Esophagus muscularis mucosa (tissue), 4 donors: ENCODE measurements at regions not wholly inside any gene's neighbourhood (a gene's known extent, or its start where the extent isn't known, plus 50 kb on each side); places are given as distances from the start of the nearest gene placed in this dataset.

Source experiments
- DNase-seq: peaks from one replicate; pipeline ENCODE4 v3.0.0-alpha.2; 2017; ENCODE audit errors: extremely low spot score
- H3K27ac ChIP-seq, 4 donors: fragments of 200-600 bp; sonication (generic); replicated peaks in 1 of 4; 1 replicate in 3 of 4; 2 replicates in 1 of 4; pipeline ENCODE4 v1.5.1; 2016 to 2019; ENCODE audit warnings: mild to moderate bottlenecking in 1 of 4
- H3K27me3 ChIP-seq, 4 donors: fragments of 200-600 bp; sonication (generic); one replicate each; pipeline versions ENCODE4 v1.5.1 to v1.6.0; 2016 to 2019
- H3K36me3 ChIP-seq, 4 donors: fragments of 200-600 bp; sonication (generic); one replicate each; pipeline ENCODE4 v1.5.1; 2016 to 2019
- H3K4me1 ChIP-seq, 4 donors: fragments of 200-600 bp; sonication (generic); one replicate each; pipeline ENCODE4 v1.5.1; 2016 to 2019
- H3K4me3 ChIP-seq, 4 donors: fragments of 200-600 bp; sonication (generic); 1 replicate in 2 of 4; 2 replicates in 2 of 4; pipeline ENCODE4 v1.5.1; 2016 to 2019; ENCODE audit warnings: mild to moderate bottlenecking in 4 of 4, moderate library complexity in 1 of 4
- H3K9me3 ChIP-seq, 4 donors: fragments of 200-600 bp; sonication (generic); 1 replicate in 3 of 4; 2 replicates in 1 of 4; pipeline ENCODE4 v1.5.1; 2016 to 2019
- CTCF ChIP-seq, 3 experiments: fragments of 200-600 bp in 2 of 3; fragments of 450-650 bp in 1 of 3; sonication (generic) in 2 of 3; IDR thresholded peaks; one replicate each; pipeline ENCODE4 v1.5.1; 2017 to 2019; ENCODE audit warnings: antibody characterized with exemption in 3 of 3, mild to moderate bottlenecking in 2 of 3, moderate library complexity in 1 of 3
- EP300 ChIP-seq: sonication (generic); formaldehyde crosslinking; IDR thresholded peaks from one replicate; pipeline ENCODE4 v1.6.1; 2017; ENCODE audit warnings: antibody characterized with exemption
- POLR2A ChIP-seq: fragments of 450-650 bp; IDR thresholded peaks from one replicate; pipeline ENCODE4 v1.6.1; 2017; ENCODE audit warnings: antibody characterized with exemption, moderate library complexity, mild to moderate bottlenecking, low read depth
- POLR2AphosphoS5 ChIP-seq, 2 donors: sonication (generic); formaldehyde crosslinking; IDR thresholded peaks; one replicate each; pipeline ENCODE4 v1.6.1; 2017; ENCODE audit warnings: antibody characterized with exemption in 2 of 2
- WGBS: methylation state at CpG from one replicate; pipeline ENCODE4 v1.1.5; 2018; 5-methylcytosine and 5-hydroxymethylcytosine counted together
- intact Hi-C: fragments of 100-400 bp; cut with DNase I; formaldehyde crosslinking; loops from one replicate; pipeline ENCODE4 v1.15.1; 2023

- H3K9me3 ChIP-seq: no peaks in the 10 kb centered on the region
- intact Hi-C loops: no loop called here
- H3K4me1 ChIP-seq: no peaks in the 10 kb centered on the region
- DNase-seq: no peak
- no peak overlapping the region for H3K27ac ChIP-seq
- no peak for TF ChIP-seq EP300
- no peak for TF ChIP-seq POLR2A
- TF ChIP-seq CTCF (IDR thresholded peaks at IDR 0.05): no peak
- no peak for TF ChIP-seq POLR2AphosphoS5 (IDR thresholded peaks at IDR 0.05)
- no peaks in the 10 kb centered on the region for H3K27me3 ChIP-seq
- H3K4me3 ChIP-seq: no peak overlapping the region
- H3K36me3 ChIP-seq: no peaks in the 10 kb centered on the region
- 69% methylated on average over 10 of the region's 10 CpGs for WGBS
Observed at GRCh38 chr4:187179086-187180058, 455.7 kb upstream of the FAT1 start.

GRCh38 chr4:187181054-187181453, 457.4 kb upstream of the FAT1 start:
- WGBS: 84% methylated on average over 6 of the region's 6 CpGs
- Histone ChIP-seq H3K27me3 (no peaks in the 10 kb centered on the region), H3K9me3 (no peaks in the 10 kb centered on the region), H3K36me3 (no peaks in the 10 kb centered on the region), H3K4me1 (no peaks in the 10 kb centered on the region), H3K27ac (no peak overlapping the region), H3K4me3 (no peak overlapping the region)
- intact Hi-C loops: no loop called here
- DNase-seq: no peak
- TF ChIP-seq CTCF (IDR thresholded peaks at IDR 0.05) (no peak), POLR2A (no peak), EP300 (no peak), POLR2AphosphoS5 (IDR thresholded peaks at IDR 0.05) (no peak)

GRCh38 chr4:187183346-187183745, 459.7 kb upstream of the FAT1 start:
- Histone ChIP-seq H3K27me3 (no peaks in the 10 kb centered on the region), H3K4me1 (no peaks in the 10 kb centered on the region), H3K9me3 (no peaks in the 10 kb centered on the region), H3K36me3 (no peaks in the 10 kb centered on the region), H3K4me3 (no peak overlapping the region), H3K27ac (no peak overlapping the region)
- 90% methylated on average over 9 of the region's 9 CpGs for WGBS
- no peak for DNase-seq
- TF ChIP-seq CTCF (IDR thresholded peaks at IDR 0.05) (no peak), POLR2AphosphoS5 (IDR thresholded peaks at IDR 0.05) (no peak)
- intact Hi-C loops: no loop called here

- TF ChIP-seq EP300: no peak
- TF ChIP-seq POLR2AphosphoS5 (IDR thresholded peaks at IDR 0.05): no peak
- no peak for TF ChIP-seq CTCF (IDR thresholded peaks at IDR 0.05)
- no peak for TF ChIP-seq POLR2A
- DNase-seq: no peak
- intact Hi-C loops: no loop called here
- H3K4me1 ChIP-seq: no peaks in the 10 kb centered on the region
- H3K27ac ChIP-seq: no peak overlapping the region
- H3K27me3 ChIP-seq: no peaks in the 10 kb centered on the region
- WGBS: 90% methylated on average over 2 of the region's 2 CpGs
- no peaks in the 10 kb centered on the region for H3K36me3 ChIP-seq
- H3K4me3 ChIP-seq: no peak overlapping the region
- H3K9me3 ChIP-seq: no peaks in the 10 kb centered on the region
Observed at GRCh38 chr4:187183826-187184225, 460.2 kb upstream of the FAT1 start.

- no peaks in the 10 kb centered on the region for H3K36me3 ChIP-seq
- H3K4me3 ChIP-seq: no peak overlapping the region
- no peak for DNase-seq
- H3K9me3 ChIP-seq: no peaks in the 10 kb centered on the region
- intact Hi-C loops: no loop called here
- TF ChIP-seq EP300 (no peak), POLR2A (no peak), CTCF (IDR thresholded peaks at IDR 0.05) (no peak), POLR2AphosphoS5 (IDR thresholded peaks at IDR 0.05) (no peak)
- no peaks in the 10 kb centered on the region for H3K27me3 ChIP-seq
- WGBS: 84% methylated on average over 6 of the region's 6 CpGs
- no peaks in the 10 kb centered on the region for H3K4me1 ChIP-seq
- H3K27ac ChIP-seq: no peak overlapping the region
Observed at GRCh38 chr4:187184508-187184907, 460.9 kb upstream of the FAT1 start.
